Thyroid gland (tissue), 4 donors: ENCODE measurements at regions not wholly inside any gene's neighbourhood (a gene's known extent, or its start where the extent isn't known, plus 50 kb on each side); places are given as distances from the start of the nearest gene placed in this dataset.
A peak's percentile ranks its signal among the peaks of the same experiment; 100 is the strongest.

Source experiments
- DNase-seq, 2 donors: peaks; one replicate each; pipeline ENCODE4 v3.0.0-alpha.2; 2019
- H3K27ac ChIP-seq, 3 donors: fragments of 200-600 bp; sonication (generic); 1 replicate in 2 of 3; 2 replicates in 1 of 3; pipeline ENCODE4 v1.5.1; 2016 to 2019; ENCODE audit warnings: mild to moderate bottlenecking in 1 of 3, moderate library complexity in 1 of 3
- H3K27me3 ChIP-seq: fragments of 200-600 bp; sonication (generic); one replicate; pipeline ENCODE4 v1.5.1; 2019
- H3K36me3 ChIP-seq, 2 donors: fragments of 200-600 bp; sonication (generic); one replicate each; pipeline ENCODE4 v1.5.1; 2016 to 2019
- H3K4me1 ChIP-seq, 2 donors: fragments of 200-600 bp; sonication (generic); one replicate each; pipeline ENCODE4 v1.5.1; 2017 to 2019
- H3K4me3 ChIP-seq, 3 donors: fragments of 200-600 bp; sonication (generic); replicated peaks in 1 of 3; 1 replicate in 2 of 3; 2 replicates in 1 of 3; pipeline ENCODE4 v1.5.1; 2016; ENCODE audit warnings: mild to moderate bottlenecking in 1 of 3
- H3K9me3 ChIP-seq: fragments of 200-600 bp; sonication (generic); one replicate; pipeline ENCODE4 v1.5.1; 2017
- CTCF ChIP-seq, 6 experiments: fragments of 200-600 bp in 3 of 6; fragments of 450-650 bp in 3 of 6; sonication (generic) in 3 of 6; IDR thresholded peaks; one replicate each; pipeline ENCODE4 v1.5.1; 2016 to 2019; ENCODE audit warnings: antibody characterized with exemption in 6 of 6, mild to moderate bottlenecking in 2 of 6, inconsistent platforms in 1 of 6, moderate library complexity in 1 of 6
- POLR2A ChIP-seq, 2 donors: fragments of 450-650 bp; IDR thresholded peaks; one replicate each; pipeline ENCODE4 v1.6.1; 2017; ENCODE audit warnings: antibody characterized with exemption in 2 of 2, mild to moderate bottlenecking in 2 of 2, moderate library complexity in 1 of 2
- WGBS, 2 donors: methylation state at CpG; one replicate each; pipeline ENCODE4 v1.1.5; 2017; 5-methylcytosine and 5-hydroxymethylcytosine counted together
- intact Hi-C: fragments of 100-400 bp; cut with DNase I; formaldehyde crosslinking; loops from one replicate; pipeline ENCODE4 v1.15.1; 2023

- H3K27me3 ChIP-seq = no peaks in the 10 kb centered on the region
- DNase-seq = no peak
- WGBS, 2 donors = 81 to 89% methylated on average over 4 of the region's 4 CpGs
- intact Hi-C loops = no loop called here
- no peaks in the 10 kb centered on the region for H3K9me3 ChIP-seq
- H3K4me1 ChIP-seq = no peaks in the 10 kb centered on the region
- no peak for TF ChIP-seq POLR2A (IDR thresholded peaks at IDR 0.05)
- H3K27ac ChIP-seq = no peak overlapping the region
- no peak overlapping the region for H3K4me3 ChIP-seq
- no peaks in the 10 kb centered on the region for H3K36me3 ChIP-seq
Observed at GRCh38 chr6:113394216-113394615, 462.9 kb upstream of the MARCKS start.

GRCh38 chr6:113394729-113395128 lies 462.4 kb upstream of the MARCKS start:
- H3K9me3 ChIP-seq = no peaks in the 10 kb centered on the region
- no peak for DNase-seq
- no peaks in the 10 kb centered on the region for H3K36me3 ChIP-seq
- H3K4me1 ChIP-seq = no peaks in the 10 kb centered on the region
- H3K4me3 ChIP-seq = no peak overlapping the region
- H3K27me3 ChIP-seq = no peaks in the 10 kb centered on the region
- no peak overlapping the region for H3K27ac ChIP-seq
- WGBS, 2 donors = 97% methylated on average over 2 of the region's 2 CpGs
- no peak for TF ChIP-seq POLR2A (IDR thresholded peaks at IDR 0.05)
- intact Hi-C loops = no loop called here

- 7 to 16% methylated on average over 2 of the region's 2 CpGs for WGBS, 2 donors
- no peaks in the 10 kb centered on the region for H3K9me3 ChIP-seq
- intact Hi-C loops = no loop called here
Observed at GRCh38 chr6:113396730-113397129, 460.4 kb upstream of the MARCKS start.

GRCh38 chr6:113397236-113397635 lies 459.9 kb upstream of the MARCKS start:
- no peak for DNase-seq
- Histone ChIP-seq H3K4me3 (no peak overlapping the region), H3K36me3 (no peaks in the 10 kb centered on the region), H3K4me1 (no peaks in the 10 kb centered on the region), H3K9me3 (no peaks in the 10 kb centered on the region), H3K27ac (no peak overlapping the region), H3K27me3 (no peaks in the 10 kb centered on the region)
- TF ChIP-seq POLR2A (IDR thresholded peaks at IDR 0.05) (no peak), CTCF (IDR thresholded peaks at IDR 0.05) (no peak)
- intact Hi-C loops = no loop called here
- 86 to 94% methylated on average over 3 of the region's 3 CpGs for WGBS, 2 donors

More at GRCh38 chr6:113396730-113397129, 460.4 kb upstream of the MARCKS start:
- TF ChIP-seq CTCF (IDR thresholded peaks at IDR 0.05) (no peak), POLR2A (IDR thresholded peaks at IDR 0.05) (no peak)
- no peak overlapping the region for H3K4me3 ChIP-seq
- no peak overlapping the region for H3K27ac ChIP-seq
- H3K27me3 ChIP-seq = no peaks in the 10 kb centered on the region
- no peaks in the 10 kb centered on the region for H3K36me3 ChIP-seq
- no peaks in the 10 kb centered on the region for H3K4me1 ChIP-seq
- DNase-seq = peak; percentile 27 to 29

GRCh38 chr6:113401231-113401630 lies 455.9 kb upstream of the MARCKS start:
- TF ChIP-seq POLR2A (IDR thresholded peaks at IDR 0.05) (no peak), CTCF (IDR thresholded peaks at IDR 0.05) (no peak)
- H3K9me3 ChIP-seq = no peaks in the 10 kb centered on the region
- no peak overlapping the region for H3K4me3 ChIP-seq
- intact Hi-C loops = no loop called here
- H3K36me3 ChIP-seq = no peaks in the 10 kb centered on the region
- no peak overlapping the region for H3K27ac ChIP-seq
- WGBS, 2 donors = 71 to 80% methylated on average over 2 of the region's 2 CpGs
- no peaks in the 10 kb centered on the region for H3K4me1 ChIP-seq
- no peaks in the 10 kb centered on the region for H3K27me3 ChIP-seq
- DNase-seq = no peak

- no peak overlapping the region for H3K27ac ChIP-seq
- H3K4me1 ChIP-seq = no peaks in the 10 kb centered on the region
- TF ChIP-seq CTCF (IDR thresholded peaks at IDR 0.05) (no peak), POLR2A (IDR thresholded peaks at IDR 0.05) (no peak)
- H3K36me3 ChIP-seq = no peaks in the 10 kb centered on the region
- no peaks in the 10 kb centered on the region for H3K27me3 ChIP-seq
- WGBS, 2 donors = 78 to 82% methylated on average over 1 of the region's 1 CpG
- H3K9me3 ChIP-seq = no peaks in the 10 kb centered on the region
- DNase-seq = peak; percentile 5 to 46
- intact Hi-C loops = no loop called here
- H3K4me3 ChIP-seq = no peak overlapping the region
Observed at GRCh38 chr6:113402544-113402943, 454.6 kb upstream of the MARCKS start.
